GM12872 (cell line): ENCODE measurements at regions not wholly inside any gene's neighbourhood (a gene's known extent, or its start where the extent isn't known, plus 50 kb on each side); places are given as distances from the start of the nearest gene placed in this dataset.

Experiments
- CTCF ChIP-seq: IDR thresholded peaks from 3 replicates; pipeline ENCODE4 v1.5.1; 2011; ENCODE audit warnings: low read depth, mild to moderate bottlenecking, low read length, moderate library complexity; ENCODE audit not compliant: insufficient read depth

- TF ChIP-seq CTCF: no peak
Measured at GRCh38 chr21:38995071-38995669, 188.1 kb downstream of the PSMG1 start.

GRCh38 chr21:38994042-38994441 lies 188.3 kb downstream of the ETS2 start:
- no peak for TF ChIP-seq CTCF

- TF ChIP-seq CTCF: no peak
Measured at GRCh38 chr21:38993561-38993960, 187.8 kb downstream of the ETS2 start.

GRCh38 chr21:38992737-38993136 lies 187.0 kb downstream of the ETS2 start:
- TF ChIP-seq CTCF: no peak

GRCh38 chr21:38990424-38990794 lies 184.7 kb downstream of the ETS2 start:
- TF ChIP-seq CTCF: no peak

- TF ChIP-seq CTCF: no peak
Measured at GRCh38 chr21:38989745-38990423, 184.2 kb downstream of the ETS2 start.

- no peak for TF ChIP-seq CTCF
Measured at GRCh38 chr21:38989379-38989744, 183.6 kb downstream of the ETS2 start.
